Caco-2 (cell line): ENCODE measurements at regions not wholly inside any gene's neighbourhood (a gene's known extent, or its start where the extent isn't known, plus 50 kb on each side); places are given as distances from the start of the nearest gene placed in this dataset.

Experiments used
- BruUV-seq: library from RNA; stranded (reverse); fragments of 400-500 nt; replicated peaks from 2 replicates; lab custom pipeline; 2021; lab: Mats Ljungman, UMichigan
- CTCF ChIA-PET: fragments of 300-600 bp; sonication (Branson Sonifier 250); formaldehyde crosslinking; loops from one replicate; lab custom pipeline; 2022; ENCODE audit warnings: antibody characterized with exemption; lab: Charles Lee
- POLR2A ChIA-PET: fragments of 300-600 bp; sonication (Branson Sonifier 250); formaldehyde crosslinking; loops from one replicate; lab custom pipeline; 2022; ENCODE audit warnings: antibody characterized with exemption; lab: Charles Lee
- DNase-seq, 2 experiments: peaks; one replicate each; pipeline versions ENCODE4 v3.0.0 to v3.0.0-alpha.2; 2020 to 2022
- H3K27me3 ChIP-seq: replicated peaks from 2 replicates; pipeline ENCODE4 v1.6.0; 2011; ENCODE audit warnings: low read length; ENCODE audit not compliant: control insufficient read depth, insufficient read depth
- H3K36me3 ChIP-seq: 2 replicates; pipeline ENCODE4 v1.5.1; 2011; ENCODE audit warnings: low read length; ENCODE audit not compliant: control insufficient read depth, insufficient read depth
- H3K4me1 ChIP-seq: fragments of 250-450 bp; sonication (Bioruptor Pico); 2 replicates; pipeline ENCODE4 v1.5.1; 2020; ENCODE audit warnings: mild to moderate bottlenecking
- H3K4me3 ChIP-seq: 2 replicates; pipeline ENCODE4 v1.5.1; 2011; ENCODE audit warnings: low read depth, mild to moderate bottlenecking, control low read depth, low read length
- H3K9me3 ChIP-seq: fragments of 250-450 bp; sonication (Bioruptor Pico); 2 replicates; pipeline ENCODE4 v1.5.1; 2020; ENCODE audit warnings: mild to moderate bottlenecking, moderate library complexity
- H3K27ac Mint-ChIP-seq: one replicate; pipeline ENCODE4 v1.8.0; 2022; ENCODE audit warnings: mixed read lengths; ENCODE audit not compliant: unreplicated experiment
- H3K27me3 Mint-ChIP-seq: one replicate; pipeline ENCODE4 v1.8.0; 2022; ENCODE audit warnings: mixed read lengths; ENCODE audit not compliant: insufficient read depth, unreplicated experiment
- H3K36me3 Mint-ChIP-seq: one replicate; pipeline ENCODE4 v1.8.0; 2022; ENCODE audit warnings: mild to moderate bottlenecking, mixed read lengths; ENCODE audit not compliant: insufficient read depth, unreplicated experiment
- H3K4me1 Mint-ChIP-seq: one replicate; pipeline ENCODE4 v1.8.0; 2022; ENCODE audit warnings: low read depth, mixed read lengths; ENCODE audit not compliant: unreplicated experiment
- H3K4me3 Mint-ChIP-seq: one replicate; pipeline ENCODE4 v1.8.0; 2022; ENCODE audit warnings: mild to moderate bottlenecking, moderate library complexity, mixed read lengths; ENCODE audit not compliant: unreplicated experiment
- H3K9me3 Mint-ChIP-seq: one replicate; pipeline ENCODE4 v1.8.0; 2022; ENCODE audit warnings: mixed read lengths; ENCODE audit not compliant: unreplicated experiment
- intact Hi-C: fragments of 100-400 bp; cut with micrococcal nuclease; formaldehyde crosslinking; loops from one replicate; pipeline ENCODE4 v1.10.0; 2022; ENCODE audit not compliant: unreplicated experiment
- TF ChIP-seq, protein P1 (sequence below), 2 experiments: fragments of 200-600 bp in 1 of 2; IDR thresholded peaks; 1 replicate in 1 of 2; 2 replicates in 1 of 2; pipeline versions ENCODE4 v1.5.1 to v1.8.0; 2011 to 2022; ENCODE audit warnings: antibody characterized with exemption in 1 of 2, control low read depth in 1 of 2, inconsistent platforms in 1 of 2, low read depth in 1 of 2, low read length in 1 of 2, mild to moderate bottlenecking in 1 of 2, moderate library complexity in 1 of 2; ENCODE audit not compliant: insufficient read depth in 1 of 2, severe bottlenecking in 1 of 2, unreplicated experiment in 1 of 2

- Mint-ChIP-seq H3K27ac (no peak overlapping the region), H3K27me3 (no peaks in the 10 kb centered on the region), H3K9me3 (no peaks in the 10 kb centered on the region), H3K4me1 (no peaks in the 10 kb centered on the region), H3K36me3 (no peaks in the 10 kb centered on the region), H3K4me3 (no peak overlapping the region)
- intact Hi-C loops: no loop called here
- Histone ChIP-seq H3K9me3 (no peaks in the 10 kb centered on the region), H3K4me3 (no peak overlapping the region), H3K27me3 (no peaks in the 10 kb centered on the region), H3K4me1 (no peaks in the 10 kb centered on the region), H3K36me3 (no peaks in the 10 kb centered on the region)
- CTCF ChIA-PET: no interaction called here
- no TSS peak for BruUV-seq
- no peak for DNase-seq
- POLR2A ChIA-PET: no interaction called here
- TF ChIP-seq, protein P1, sequence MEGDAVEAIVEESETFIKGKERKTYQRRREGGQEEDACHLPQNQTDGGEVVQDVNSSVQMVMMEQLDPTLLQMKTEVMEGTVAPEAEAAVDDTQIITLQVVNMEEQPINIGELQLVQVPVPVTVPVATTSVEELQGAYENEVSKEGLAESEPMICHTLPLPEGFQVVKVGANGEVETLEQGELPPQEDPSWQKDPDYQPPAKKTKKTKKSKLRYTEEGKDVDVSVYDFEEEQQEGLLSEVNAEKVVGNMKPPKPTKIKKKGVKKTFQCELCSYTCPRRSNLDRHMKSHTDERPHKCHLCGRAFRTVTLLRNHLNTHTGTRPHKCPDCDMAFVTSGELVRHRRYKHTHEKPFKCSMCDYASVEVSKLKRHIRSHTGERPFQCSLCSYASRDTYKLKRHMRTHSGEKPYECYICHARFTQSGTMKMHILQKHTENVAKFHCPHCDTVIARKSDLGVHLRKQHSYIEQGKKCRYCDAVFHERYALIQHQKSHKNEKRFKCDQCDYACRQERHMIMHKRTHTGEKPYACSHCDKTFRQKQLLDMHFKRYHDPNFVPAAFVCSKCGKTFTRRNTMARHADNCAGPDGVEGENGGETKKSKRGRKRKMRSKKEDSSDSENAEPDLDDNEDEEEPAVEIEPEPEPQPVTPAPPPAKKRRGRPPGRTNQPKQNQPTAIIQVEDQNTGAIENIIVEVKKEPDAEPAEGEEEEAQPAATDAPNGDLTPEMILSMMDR (IDR thresholded peaks at IDR 0.05; ENCODE audit: insufficient read depth in 1 of 2, low read depth in 1 of 2, low read length in 1 of 2, severe bottlenecking in 1 of 2, unreplicated experiment in 1 of 2): no peak
These were observed 104.6 kb upstream of the CDYL start for GRCh38 chr6:4671587-4672115.

DNA sequence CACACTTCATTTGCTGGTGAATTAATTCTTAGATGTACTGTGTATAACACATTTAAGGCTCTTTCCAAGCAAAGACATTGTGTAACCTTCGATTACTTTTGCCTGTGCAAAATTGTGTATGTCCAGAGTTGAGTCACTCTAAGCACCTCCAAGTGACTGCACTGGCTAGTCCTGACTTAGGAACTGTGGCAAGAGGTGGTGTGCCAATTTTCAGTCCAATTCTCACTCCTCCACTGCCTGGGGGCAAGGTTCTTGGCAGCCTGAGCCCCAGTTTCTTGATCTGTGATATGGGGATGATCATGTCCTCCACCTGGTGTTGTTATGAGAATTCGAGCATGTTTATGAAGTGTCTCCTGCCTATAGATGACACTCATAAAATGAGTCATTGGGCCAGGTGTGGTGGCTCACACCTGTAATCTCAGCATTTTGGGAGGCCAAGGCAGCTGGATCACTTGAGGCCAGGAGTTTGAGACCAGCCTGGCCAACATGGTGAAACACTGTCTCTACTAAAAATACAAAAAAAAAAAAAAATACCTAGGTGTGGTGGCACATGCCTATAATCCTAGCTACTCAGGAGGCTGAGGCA, 105.3 kb upstream of the CDYL start:
- Mint-ChIP-seq H3K27ac (no peak overlapping the region), H3K9me3 (no peaks in the 10 kb centered on the region)
- CTCF ChIA-PET: no interaction called here

DNA sequence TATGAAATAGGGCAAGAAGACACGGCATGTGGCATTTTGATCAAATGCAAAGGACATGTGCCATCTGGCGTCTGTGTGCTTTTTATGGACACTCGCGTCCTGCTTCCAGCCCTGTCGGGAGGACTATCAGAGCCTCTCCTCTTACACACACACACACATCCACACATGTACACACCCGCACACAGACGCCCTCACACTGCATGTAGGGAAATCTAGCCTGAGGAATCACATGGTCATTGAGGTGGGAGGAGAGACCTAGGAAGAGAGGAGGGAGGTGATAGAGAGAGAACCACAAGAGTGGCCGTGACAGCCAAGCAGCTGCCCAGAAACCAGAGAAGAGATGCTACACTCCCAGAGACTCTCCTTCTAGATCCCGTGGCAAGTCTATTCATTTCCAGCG, 105.9 kb upstream of the CDYL start:
- Histone ChIP-seq H3K4me1 (no peaks in the 10 kb centered on the region), H3K4me3 (no peak overlapping the region), H3K36me3 (no peaks in the 10 kb centered on the region), H3K27me3 (no peaks in the 10 kb centered on the region), H3K9me3 (no peaks in the 10 kb centered on the region)
- Mint-ChIP-seq H3K27ac (no peak overlapping the region), H3K4me1 (no peaks in the 10 kb centered on the region), H3K4me3 (no peak overlapping the region), H3K27me3 (no peaks in the 10 kb centered on the region), H3K9me3 (no peaks in the 10 kb centered on the region), H3K36me3 (no peaks in the 10 kb centered on the region)
- intact Hi-C loops: no loop called here
- TF ChIP-seq, protein P1 (IDR thresholded peaks at IDR 0.05; ENCODE audit: insufficient read depth in 1 of 2, low read depth in 1 of 2, low read length in 1 of 2, severe bottlenecking in 1 of 2, unreplicated experiment in 1 of 2): no peak
- ChIA-PET CTCF (no interaction called here), POLR2A (no interaction called here)
- no peak for DNase-seq
- no TSS peak for BruUV-seq

More for the DNA sequence above, 105.3 kb upstream of the CDYL start:
- no peaks in the 10 kb centered on the region for H3K27me3 ChIP-seq
- intact Hi-C loops: no loop called here
- Mint-ChIP-seq H3K4me1 (no peaks in the 10 kb centered on the region), H3K36me3 (no peaks in the 10 kb centered on the region), H3K4me3 (no peak overlapping the region), H3K27me3 (no peaks in the 10 kb centered on the region)
- H3K4me3 ChIP-seq: no peak overlapping the region
- POLR2A ChIA-PET: no interaction called here
- no TSS peak for BruUV-seq
- H3K36me3 ChIP-seq: no peaks in the 10 kb centered on the region
- no peak for DNase-seq
- no peaks in the 10 kb centered on the region for H3K9me3 ChIP-seq
- H3K4me1 ChIP-seq: no peaks in the 10 kb centered on the region
- TF ChIP-seq, protein P1 (IDR thresholded peaks at IDR 0.05; ENCODE audit: insufficient read depth in 1 of 2, low read depth in 1 of 2, low read length in 1 of 2, severe bottlenecking in 1 of 2, unreplicated experiment in 1 of 2): no peak
